NCI-H446 (cell line): ENCODE measurements at regions not wholly inside any gene's neighbourhood (a gene's known extent, or its start where the extent isn't known, plus 50 kb on each side); places are given as distances from the start of the nearest gene placed in this dataset.

Experiments used
- DNase-seq, 2 experiments: peaks; one replicate each; lab custom pipeline; 2025; lab: John Stamatoyannopoulos, UW

- no peak for DNase-seq
Observed at GRCh38 chr1:95994643-95995042, 726.9 kb upstream of the PTBP2 start.

DNA sequence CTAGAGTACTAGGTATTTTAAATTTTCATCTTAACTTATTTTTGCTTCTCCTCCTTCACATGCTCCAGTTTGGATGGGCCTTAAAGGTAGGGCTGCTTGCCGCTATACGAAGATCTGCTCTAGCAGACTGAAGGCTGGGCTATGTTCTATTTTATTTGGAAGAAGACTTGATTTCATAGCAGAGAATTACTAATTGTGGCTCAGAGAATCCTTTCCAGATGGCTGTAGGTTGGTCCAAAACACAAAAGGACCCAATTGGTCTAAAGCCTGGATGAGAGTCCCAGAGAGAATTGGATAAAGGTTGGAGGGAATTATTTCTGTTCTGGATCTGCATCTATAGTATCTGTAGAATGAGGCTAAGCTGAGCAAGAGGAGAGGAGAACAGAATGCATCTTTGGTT is 719.4 kb upstream of the PTBP2 start:
- DNase-seq = peak in 1 of 2 experiments; percentile 13

- no peak for DNase-seq
Observed at GRCh38 chr1:96002969-96003964, 718.3 kb upstream of the PTBP2 start.

DNA sequence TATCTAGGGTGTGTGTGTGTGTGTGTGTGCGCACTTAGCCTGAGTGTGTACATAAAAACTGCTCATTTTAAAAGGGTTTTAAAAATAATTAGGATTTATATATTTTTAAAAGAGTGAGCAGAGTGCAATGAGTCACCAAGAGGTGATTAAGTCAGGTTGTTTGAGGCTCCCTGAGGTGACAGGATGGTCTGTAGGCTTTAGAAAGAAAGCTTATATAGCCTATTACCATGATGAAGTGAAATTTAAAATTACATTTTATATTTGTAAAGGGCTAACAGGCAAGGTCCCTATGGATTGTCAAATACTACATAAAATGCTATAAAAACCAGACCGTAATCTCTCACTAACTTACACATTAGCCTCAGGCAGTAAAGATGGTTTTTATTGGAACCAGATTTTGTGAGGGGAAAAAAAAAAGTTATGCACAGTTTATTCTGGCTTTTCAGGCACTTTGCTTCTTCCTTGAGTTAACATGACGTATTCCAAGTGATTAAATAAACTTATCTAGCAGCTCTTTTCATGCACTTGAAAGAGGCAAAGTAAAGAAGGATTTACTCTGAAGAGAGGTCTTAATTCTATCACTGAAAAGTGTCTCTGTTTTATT is 711.7 kb upstream of the PTBP2 start:
- DNase-seq = no peak

DNA sequence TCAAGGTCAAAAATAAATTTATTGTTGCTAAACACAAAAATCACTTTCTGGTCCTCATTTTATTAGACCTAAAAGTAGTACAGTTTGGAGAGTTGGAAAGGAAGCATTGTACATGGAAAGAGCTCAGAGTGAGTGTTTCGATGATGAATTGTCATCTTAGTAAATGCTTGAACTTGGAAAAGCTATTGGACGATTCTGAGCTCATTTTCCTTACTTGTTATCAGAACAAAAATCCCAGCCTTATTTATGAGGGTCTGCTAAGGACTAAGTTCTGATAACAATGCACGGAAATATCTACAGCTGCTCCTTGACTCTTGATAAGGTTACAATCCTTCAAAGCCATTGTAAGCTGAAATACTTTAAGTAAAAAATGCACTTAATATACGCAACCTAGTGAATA is 710.0 kb upstream of the PTBP2 start:
- DNase-seq = no peak

- DNase-seq = peak; percentile 29 to 75
Observed at GRCh38 chr1:96016219-96016618, 705.4 kb upstream of the PTBP2 start.

DNA sequence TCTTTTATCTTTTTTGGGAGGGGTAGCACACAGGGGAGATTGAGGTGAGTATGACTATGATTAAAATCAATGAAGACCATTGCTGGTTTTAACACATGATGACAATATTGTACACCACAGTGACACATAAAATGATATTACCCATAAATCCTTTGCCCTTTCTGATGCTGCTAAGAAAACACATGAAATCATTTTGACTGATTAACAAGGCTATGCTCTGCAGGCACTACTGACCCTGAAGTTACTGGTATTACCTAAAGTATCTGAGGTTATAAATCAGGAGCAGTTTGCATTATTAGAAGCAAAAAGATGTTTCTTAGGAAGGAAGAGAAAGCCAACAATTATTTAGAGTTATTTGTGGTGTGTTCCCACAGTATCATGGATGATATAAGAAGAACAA is 701.2 kb upstream of the PTBP2 start:
- DNase-seq = no peak

- no peak for DNase-seq
Observed at GRCh38 chr1:96025062-96025461, 696.5 kb upstream of the PTBP2 start.

- no peak for DNase-seq
Observed at GRCh38 chr1:96028071-96028470, 693.5 kb upstream of the PTBP2 start.

- DNase-seq = no peak
Observed at GRCh38 chr1:96030312-96030711, 691.3 kb upstream of the PTBP2 start.

GRCh38 chr1:96034006-96034405 is 687.6 kb upstream of the PTBP2 start:
- no peak for DNase-seq

- no peak for DNase-seq
Observed at GRCh38 chr1:96036763-96037162, 684.8 kb upstream of the PTBP2 start.

- no peak for DNase-seq
Observed at GRCh38 chr1:96038636-96039035, 682.9 kb upstream of the PTBP2 start.

DNA sequence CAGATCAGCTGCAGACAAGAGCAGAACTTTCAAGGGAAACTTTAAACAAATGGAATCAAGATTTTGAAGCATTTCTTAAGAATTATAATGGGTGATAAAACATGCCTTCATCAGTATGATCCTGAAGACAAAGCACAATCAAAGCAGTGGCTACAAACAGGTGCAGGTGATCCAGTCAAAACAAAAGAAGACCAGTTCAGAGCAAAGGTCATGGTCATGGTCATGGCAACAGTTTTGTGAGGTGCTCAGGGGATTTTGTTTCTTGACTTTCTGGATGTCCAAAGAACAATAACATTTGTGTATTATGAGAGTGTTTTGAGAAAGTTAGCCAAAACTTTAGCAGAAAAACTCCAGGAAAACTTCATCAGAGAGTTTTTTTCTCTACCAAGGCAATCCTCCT is 681.7 kb upstream of the PTBP2 start:
- no peak for DNase-seq

DNA sequence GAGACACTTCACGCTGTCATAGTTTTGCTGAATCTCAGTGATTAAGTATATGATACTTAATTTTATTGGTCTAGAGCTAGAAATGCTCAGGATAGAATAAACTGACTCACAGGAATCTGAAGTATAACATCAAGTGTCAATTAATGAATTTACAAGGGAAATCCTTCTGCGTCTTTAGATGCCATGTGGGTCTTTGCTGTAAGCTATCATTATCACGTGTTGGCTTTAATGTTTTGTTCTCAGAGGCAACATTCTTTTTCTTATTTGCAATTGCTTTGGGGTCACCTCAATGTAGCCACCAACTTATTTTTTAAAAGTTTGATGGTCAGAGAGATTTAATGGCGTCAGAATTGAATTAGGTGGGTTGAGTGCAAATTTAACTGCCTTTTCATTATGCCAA is 680.1 kb upstream of the PTBP2 start:
- DNase-seq = no peak

GRCh38 chr1:96048572-96049212 is 672.9 kb upstream of the PTBP2 start:
- DNase-seq = no peak

DNA sequence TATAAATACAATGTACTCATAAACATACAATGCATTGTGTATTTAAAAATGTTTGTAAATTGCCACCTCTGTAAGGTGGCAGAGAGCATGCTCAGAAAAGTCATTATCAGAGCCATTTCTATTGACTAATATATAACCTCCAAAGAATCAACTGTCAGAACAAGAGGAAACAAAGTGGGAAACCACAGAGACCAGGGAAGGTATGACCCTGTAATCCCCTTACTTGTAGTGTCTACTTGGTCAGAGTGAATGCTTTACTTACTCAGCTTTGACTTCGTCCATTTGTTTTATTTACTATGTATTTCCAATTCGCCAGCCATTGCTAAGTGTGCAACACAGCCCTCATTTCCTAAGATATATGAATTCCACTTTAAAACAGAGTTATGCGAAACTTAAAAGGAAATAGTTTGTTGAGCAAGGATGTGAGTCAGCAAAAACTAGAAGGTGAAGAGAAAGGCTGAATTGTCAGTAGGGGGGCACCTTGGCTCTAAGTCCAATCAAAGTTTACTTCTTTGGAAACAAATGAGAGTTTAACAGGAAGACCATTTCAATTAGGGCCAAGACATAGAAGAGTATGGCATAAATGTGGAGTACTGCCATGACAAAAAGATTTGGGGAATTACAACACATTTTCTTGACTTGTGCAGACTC is 671.7 kb upstream of the PTBP2 start:
- no peak for DNase-seq

GRCh38 chr1:96059276-96059675 is 662.3 kb upstream of the PTBP2 start:
- DNase-seq = no peak

DNA sequence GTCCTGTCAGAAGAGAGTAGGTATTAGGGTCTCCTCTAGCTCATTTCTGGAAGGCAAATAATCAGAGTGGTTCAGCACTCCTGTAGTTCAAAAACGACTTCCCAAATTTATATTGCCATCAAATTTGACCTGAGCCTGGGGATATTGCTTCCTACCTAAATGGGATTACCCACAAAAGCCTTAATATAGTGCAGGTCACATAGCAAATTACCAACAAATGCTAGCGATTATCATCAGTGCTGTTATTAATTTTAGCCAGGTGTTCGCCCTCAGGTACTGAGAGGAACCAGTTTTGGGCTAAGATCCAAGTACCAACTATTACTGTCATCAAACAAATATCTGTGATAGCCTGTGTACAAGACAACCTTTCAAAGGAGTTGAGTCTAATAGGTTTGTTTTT is 661.8 kb upstream of the PTBP2 start:
- DNase-seq = no peak

- no peak for DNase-seq
Observed at GRCh38 chr1:96060621-96061020, 661.0 kb upstream of the PTBP2 start.

DNA sequence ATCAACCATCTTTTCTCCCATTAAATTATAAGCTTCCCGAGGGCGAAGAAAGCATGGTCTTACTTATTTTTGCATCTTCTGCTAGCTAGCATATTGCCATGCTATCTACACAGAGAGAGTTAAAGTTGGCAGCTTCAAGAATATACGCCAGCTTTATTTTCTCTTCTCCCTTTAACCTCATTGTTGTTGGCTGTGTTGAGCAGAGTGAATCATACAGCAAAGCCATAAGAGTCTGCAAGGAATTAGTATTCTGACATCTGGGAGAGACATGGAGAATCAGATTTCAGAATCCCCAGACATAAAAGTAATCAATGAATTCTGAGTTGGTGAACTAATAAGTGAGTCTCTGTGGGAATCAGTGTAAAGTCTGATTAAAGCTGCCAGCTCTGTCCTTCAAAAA is 649.6 kb upstream of the PTBP2 start:
- DNase-seq = peak in 1 of 2 experiments; percentile 53

GRCh38 chr1:96073100-96073499 is 648.5 kb upstream of the PTBP2 start:
- no peak for DNase-seq
